HEK293 (cell line): ENCODE measurements at regions not wholly inside any gene's neighbourhood (a gene's known extent, or its start where the extent isn't known, plus 50 kb on each side); places are given as distances from the start of the nearest gene placed in this dataset.

Experiments used
- CTCF ChIA-PET: fragments of 350-600 bp; formaldehyde crosslinking; extraction: SDS; loops from one replicate; lab custom pipeline; 2021; ENCODE audit warnings: antibody characterized with exemption; lab: Yijun Ruan, JAX
- POLR2A ChIA-PET: fragments of 300-600 bp; formaldehyde crosslinking; extraction: SDS; loops from one replicate; lab custom pipeline; 2020; ENCODE audit warnings: antibody characterized with exemption, inconsistent platforms; lab: Yijun Ruan, JAX
- H3K27ac ChIP-seq: fragments of 200-500 bp; sonication (Bioruptor generic); 2 replicates; pipeline ENCODE4 v1.5.1; 2014; ENCODE audit warnings: low read depth, low read length, control low read depth, inconsistent platforms; ENCODE audit errors: extremely low read depth
- H3K36me3 ChIP-seq, 2 experiments: fragments of 200-500 bp in 1 of 2; sonication (Bioruptor generic) in 1 of 2; 1 replicate in 1 of 2; 2 replicates in 1 of 2; pipeline ENCODE4 v1.5.1; 2014 to 2017; ENCODE audit warnings: inconsistent platforms in 2 of 2, low read length in 2 of 2; ENCODE audit not compliant: control insufficient read depth in 2 of 2, insufficient read depth in 1 of 2
- H3K4me1 ChIP-seq: fragments of 200-500 bp; sonication (Bioruptor generic); 2 replicates; pipeline ENCODE4 v1.5.1; 2014; ENCODE audit warnings: mild to moderate bottlenecking, low read length, inconsistent platforms; ENCODE audit not compliant: control insufficient read depth, insufficient read depth
- H3K4me3 ChIP-seq: 2 replicates; pipeline ENCODE4 v1.5.1; 2011; ENCODE audit warnings: low read depth, mild to moderate bottlenecking, control low read depth, low read length, moderate library complexity
- H3K9me3 ChIP-seq: fragments of 200-500 bp; sonication (Bioruptor generic); 2 replicates; pipeline ENCODE4 v1.5.1; 2014; ENCODE audit warnings: low read depth, low read length, inconsistent platforms; ENCODE audit not compliant: control insufficient read depth, insufficient read depth
- BCL11A ChIP-seq: fragments of 450-650 bp; formaldehyde crosslinking; IDR thresholded peaks from 2 replicates; pipeline ENCODE4 v1.5.1; 2016; ENCODE audit warnings: low read depth, missing biosample characterization, missing genetic modification characterization
- HOXD13 ChIP-seq: sonication (generic); formaldehyde crosslinking; IDR thresholded peaks from 2 replicates; pipeline ENCODE4 v1.8.0; 2022; ENCODE audit warnings: missing genetic modification reagents, borderline replicate concordance
- OVOL3 ChIP-seq: fragments of 450-650 bp; formaldehyde crosslinking; IDR thresholded peaks from 2 replicates; pipeline ENCODE4 v1.5.1; 2016; ENCODE audit warnings: missing biosample characterization, missing genetic modification characterization
- REST ChIP-seq: fragments of 450-650 bp; formaldehyde crosslinking; IDR thresholded peaks from 2 replicates; pipeline ENCODE4 v1.5.1; 2016; ENCODE audit warnings: missing biosample characterization, missing genetic modification characterization
- SETDB1 ChIP-seq: IDR thresholded peaks from one replicate; pipeline ENCODE4 v1.6.1; 2017; ENCODE audit warnings: mild to moderate bottlenecking, low read length, moderate library complexity, mixed read lengths; ENCODE audit not compliant: insufficient read length
- ZBTB44 ChIP-seq: fragments of 450-650 bp; IDR thresholded peaks from 2 replicates; pipeline ENCODE4 v1.5.1; 2018; ENCODE audit warnings: missing biosample characterization, mild to moderate bottlenecking, missing genetic modification characterization
- ZBTB8A ChIP-seq: fragments of 450-650 bp; formaldehyde crosslinking; IDR thresholded peaks from 2 replicates; pipeline ENCODE4 v1.5.1; 2016; ENCODE audit warnings: missing biosample characterization, missing genetic modification characterization
- ZFHX2 ChIP-seq: fragments of 450-650 bp; formaldehyde crosslinking; conservative IDR thresholded peaks from 2 replicates; pipeline ENCODE4 v1.5.1; 2016; ENCODE audit warnings: missing biosample characterization, missing genetic modification characterization
- ZFP3 ChIP-seq: fragments of 450-650 bp; formaldehyde crosslinking; IDR thresholded peaks from 2 replicates; pipeline ENCODE4 v1.5.1; 2016; ENCODE audit warnings: low read depth, missing biosample characterization, missing genetic modification characterization
- ZIC2 ChIP-seq: fragments of 450-650 bp; formaldehyde crosslinking; IDR thresholded peaks from 2 replicates; pipeline ENCODE4 v1.5.1; 2016; ENCODE audit warnings: missing biosample characterization, missing genetic modification characterization
- ZNF211 ChIP-seq: fragments of 450-650 bp; formaldehyde crosslinking; IDR thresholded peaks from 2 replicates; pipeline ENCODE4 v1.5.1; 2016; ENCODE audit warnings: low read depth, missing biosample characterization, missing genetic modification characterization
- ZNF280D ChIP-seq: fragments of 450-650 bp; formaldehyde crosslinking; IDR thresholded peaks from 2 replicates; pipeline ENCODE4 v1.5.1; 2016; ENCODE audit warnings: missing biosample characterization, missing genetic modification characterization
- ZNF292 ChIP-seq: fragments of 450-650 bp; formaldehyde crosslinking; IDR thresholded peaks from 2 replicates; pipeline ENCODE4 v1.5.1; 2016; ENCODE audit warnings: low read depth, missing biosample characterization, missing genetic modification characterization, borderline replicate concordance
- ZNF510 ChIP-seq: fragments of 450-650 bp; formaldehyde crosslinking; IDR thresholded peaks from 2 replicates; pipeline ENCODE4 v1.5.1; 2018; ENCODE audit warnings: mild to moderate bottlenecking, missing genetic modification characterization, missing biosample characterization; ENCODE audit not compliant: insufficient replicate concordance
- ZNF585B ChIP-seq: fragments of 450-650 bp; formaldehyde crosslinking; IDR thresholded peaks from 2 replicates; pipeline ENCODE4 v1.5.1; 2016; ENCODE audit warnings: missing biosample characterization, missing genetic modification characterization
- ZNF600 ChIP-seq: fragments of 450-650 bp; formaldehyde crosslinking; IDR thresholded peaks from 2 replicates; pipeline ENCODE4 v1.5.1; 2016; ENCODE audit warnings: missing biosample characterization, missing genetic modification characterization
- ZNF677 ChIP-seq: fragments of 450-650 bp; IDR thresholded peaks from 2 replicates; pipeline ENCODE4 v1.5.0; 2018; ENCODE audit warnings: missing biosample characterization, mild to moderate bottlenecking, missing genetic modification characterization, moderate library complexity
- ZNF785 ChIP-seq: fragments of 450-650 bp; formaldehyde crosslinking; IDR thresholded peaks from 2 replicates; pipeline ENCODE4 v1.5.1; 2016; ENCODE audit warnings: missing biosample characterization, missing genetic modification characterization
- ZSCAN5A ChIP-seq: fragments of 450-650 bp; formaldehyde crosslinking; IDR thresholded peaks from 2 replicates; pipeline ENCODE4 v1.5.1; 2016; ENCODE audit warnings: missing biosample characterization, missing genetic modification characterization

GRCh38 chr1:30476476-30476875 is 246.9 kb downstream of the MATN1 start:
- POLR2A ChIA-PET = no interaction called here

GRCh38 chr1:30475966-30476365 is 247.4 kb downstream of the MATN1 start:
- Histone ChIP-seq H3K27ac (no peak overlapping the region), H3K9me3 (no peaks in the 10 kb centered on the region), H3K36me3 (no peaks in the 10 kb centered on the region), H3K4me1 (no peaks in the 10 kb centered on the region), H3K4me3 (no peak overlapping the region)
- ChIA-PET CTCF (no interaction called here), POLR2A (no interaction called here)
- TF ChIP-seq ZFP3 = no peak
- TF ChIP-seq ZBTB8A (tag by site-specific recombination) = no peak
- no peak for TF ChIP-seq ZNF211 (tag by site-specific recombination)
- TF ChIP-seq ZNF280D (tag by site-specific recombination) = no peak
- no peak for TF ChIP-seq HOXD13

More at GRCh38 chr1:30476476-30476875, 246.9 kb downstream of the MATN1 start:
- H3K27ac ChIP-seq = no peak overlapping the region
- no peak for TF ChIP-seq BCL11A (tag by site-specific recombination)
- no peak overlapping the region for H3K4me3 ChIP-seq
- no peaks in the 10 kb centered on the region for H3K9me3 ChIP-seq
- no peaks in the 10 kb centered on the region for H3K36me3 ChIP-seq
- H3K4me1 ChIP-seq = no peaks in the 10 kb centered on the region
- CTCF ChIA-PET = no interaction called here

- H3K4me1 ChIP-seq = no peaks in the 10 kb centered on the region
- CTCF ChIA-PET = no interaction called here
- TF ChIP-seq ZIC2 (tag by site-specific recombination) = no peak
- no peak for TF ChIP-seq ZNF292 (tag by site-specific recombination)
- no peak for TF ChIP-seq ZNF785
- TF ChIP-seq ZSCAN5A = no peak
- TF ChIP-seq ZBTB44 (tag by site-specific recombination) = no peak
- no peak for TF ChIP-seq OVOL3 (tag by site-specific recombination)
- no peak for TF ChIP-seq ZNF585B (tag by site-specific recombination)
- TF ChIP-seq ZNF600 (tag by site-specific recombination) = no peak
- TF ChIP-seq, all 188 proteins: peak for 0
- no peaks in the 10 kb centered on the region for H3K36me3 ChIP-seq
- no peak overlapping the region for H3K27ac ChIP-seq
- POLR2A ChIA-PET = no interaction called here
- no peaks in the 10 kb centered on the region for H3K9me3 ChIP-seq
- no peak overlapping the region for H3K4me3 ChIP-seq
Observed at GRCh38 chr1:30475201-30475600, 248.2 kb downstream of the MATN1 start.

GRCh38 chr1:30474818-30475200 is 248.6 kb downstream of the MATN1 start:
- no peaks in the 10 kb centered on the region for H3K9me3 ChIP-seq
- H3K4me1 ChIP-seq = no peaks in the 10 kb centered on the region
- no peaks in the 10 kb centered on the region for H3K36me3 ChIP-seq
- ChIA-PET POLR2A (no interaction called here), CTCF (no interaction called here)
- no peak overlapping the region for H3K27ac ChIP-seq
- H3K4me3 ChIP-seq = no peak overlapping the region
- no peak for TF ChIP-seq ZNF677
- no peak for TF ChIP-seq ZFHX2 (tag by site-specific recombination)
- no peak for TF ChIP-seq REST (tag by site-specific recombination)
- 0 out of 2 replicates have a peak, but pooled peaks have one; percentile 19 for TF ChIP-seq ZNF600 (tag by site-specific recombination)
- TF ChIP-seq SETDB1 = peak; percentile 49
- TF ChIP-seq ZNF510 (tag by site-specific recombination) = no peak
